ENCODE measurements at regions not wholly inside any gene's neighbourhood (a gene's known extent, or its start where the extent isn't known, plus 50 kb on each side); places are given as distances from the start of the nearest gene placed in this dataset.
"Not testable (repeated sequence)": the region's sequence is repeated elsewhere in the genome, so short reads cannot be mapped to it uniquely, and the experiment has no call there.

DNA sequence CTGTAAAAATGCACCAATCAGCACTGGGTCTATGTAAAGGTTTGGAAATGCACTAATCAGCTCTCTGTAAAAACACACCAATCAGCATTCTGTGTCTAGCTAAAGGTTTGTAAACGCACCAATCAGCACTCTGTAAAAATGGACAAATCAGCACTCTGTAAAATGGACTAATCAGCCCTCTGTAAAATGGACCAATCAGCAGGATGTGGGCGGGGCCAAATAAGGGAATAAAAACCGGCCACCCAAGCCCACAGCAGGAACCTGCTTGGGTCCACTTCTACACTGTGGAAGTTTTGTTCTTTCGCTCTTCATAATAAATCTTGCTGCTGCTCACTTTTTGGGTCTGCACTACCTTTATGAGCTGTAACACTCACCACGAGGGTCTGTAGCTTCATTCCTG is 101.0 kb downstream of the SMC2 start:
- not testable (repeated sequence) for H3K27ac Mint-ChIP-seq; H3K4me1 Mint-ChIP-seq; DNase-seq; ATAC-seq (ENCODE audit: low read depth in 2 of 2); H3K27me3 Mint-ChIP-seq; H3K4me3 Mint-ChIP-seq; H3K36me3 Mint-ChIP-seq
- H3K9me3 Mint-ChIP-seq = peaks cover 0 to 15% (median 8%) of the 10 kb centered on the region in 7 donors

DNA sequence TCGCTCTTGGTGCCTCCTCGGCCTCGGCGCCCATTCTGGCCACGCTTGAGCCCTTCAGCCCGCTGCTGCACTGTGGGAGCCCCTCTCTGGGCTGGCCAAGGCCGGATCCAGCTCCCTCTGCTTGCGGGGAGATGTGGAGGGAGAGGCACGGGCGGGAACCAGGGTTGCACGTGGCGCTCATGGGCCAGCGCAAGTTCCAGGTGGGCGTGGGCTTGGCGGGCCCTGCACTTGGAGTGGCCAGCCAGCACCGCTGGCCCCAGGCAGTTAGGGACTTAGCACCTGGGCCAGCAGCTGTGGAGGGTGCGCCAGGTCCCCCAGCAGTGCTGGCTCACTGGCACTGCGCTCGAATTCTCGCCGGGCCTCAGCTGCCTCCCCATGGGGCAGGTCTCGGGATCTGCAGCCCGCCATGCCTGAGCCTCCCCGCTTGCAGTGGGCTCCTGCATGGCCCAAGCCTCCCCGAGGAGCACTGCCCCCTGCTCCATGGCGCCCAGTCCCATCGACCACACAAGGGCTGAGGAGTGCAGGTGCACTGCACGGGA is 106.4 kb downstream of the SMC2 start:
- H3K36me3 Mint-ChIP-seq = no peaks in the 10 kb centered on the region
- DNase-seq (no peak), ATAC-seq (ENCODE audit: low read depth in 2 of 2) (no peak)
- H3K4me1 Mint-ChIP-seq = no peaks in the 10 kb centered on the region
- no peak overlapping the region for H3K27ac Mint-ChIP-seq
- H3K4me3 Mint-ChIP-seq = no peak overlapping the region
- H3K27me3 Mint-ChIP-seq = no peaks in the 10 kb centered on the region
- H3K9me3 Mint-ChIP-seq = peaks cover 0 to 10% (median 7%) of the 10 kb centered on the region in 7 donors

DNA sequence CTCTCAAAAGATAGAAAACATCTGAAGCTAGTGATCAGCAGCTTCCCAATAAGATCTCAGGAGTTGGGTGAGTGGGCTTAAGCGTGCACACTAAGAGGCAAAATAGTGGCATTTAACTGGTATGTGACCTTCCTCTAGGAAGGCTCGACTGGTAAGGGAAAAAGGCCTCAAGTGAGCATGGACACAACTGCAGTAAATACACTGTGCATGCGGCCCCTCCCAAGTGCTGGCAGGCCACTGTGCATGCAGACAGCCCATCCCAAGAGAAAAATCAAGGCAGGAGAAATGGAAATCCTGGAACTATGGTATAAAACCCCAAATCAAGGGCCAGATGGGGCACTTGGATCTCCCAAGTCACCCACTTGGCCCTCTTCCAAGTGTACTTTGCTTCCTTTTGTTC is 112.7 kb downstream of the SMC2 start:
- Mint-ChIP-seq H3K4me3 (no peak overlapping the region), H3K36me3 (no peaks in the 10 kb centered on the region), H3K4me1 (no peaks in the 10 kb centered on the region), H3K9me3 (peaks cover 0 to 4% (median 0%) of the 10 kb centered on the region in 7 donors), H3K27ac (no peak overlapping the region), H3K27me3 (no peaks in the 10 kb centered on the region)
- no peak for ATAC-seq (ENCODE audit: low read depth in 2 of 2)
- DNase-seq = no peak

- no peak overlapping the region for H3K27ac Mint-ChIP-seq
- ATAC-seq (ENCODE audit: low read depth in 2 of 2) = no peak
Measured at GRCh38 chr9:104209387-104209786, 115.3 kb downstream of the SMC2 start.

GRCh38 chr9:104227108-104227507 is 133.0 kb downstream of the SMC2 start:
- Mint-ChIP-seq H3K27ac (no peak overlapping the region), H3K4me3 (no peak overlapping the region), H3K4me1 (no peaks in the 10 kb centered on the region), H3K36me3 (no peaks in the 10 kb centered on the region), H3K9me3 (peaks cover 0 to under 1% (median 0%) of the 10 kb centered on the region in 7 donors), H3K27me3 (no peaks in the 10 kb centered on the region)
- DNase-seq = no peak
- no peak for ATAC-seq (ENCODE audit: low read depth in 2 of 2)

More at GRCh38 chr9:104209387-104209786, 115.3 kb downstream of the SMC2 start:
- H3K4me1 Mint-ChIP-seq = no peaks in the 10 kb centered on the region
- H3K27me3 Mint-ChIP-seq = no peaks in the 10 kb centered on the region
- no peak for DNase-seq
- no peak overlapping the region for H3K4me3 Mint-ChIP-seq
- H3K9me3 Mint-ChIP-seq = peaks cover 0 to 20% (median 7%) of the 10 kb centered on the region in 7 donors
- H3K36me3 Mint-ChIP-seq = no peaks in the 10 kb centered on the region

GRCh38 chr9:104232781-104233341 is 138.8 kb downstream of the SMC2 start:
- H3K4me1 Mint-ChIP-seq = no peaks in the 10 kb centered on the region
- H3K27ac Mint-ChIP-seq = no peak overlapping the region
- no peaks in the 10 kb centered on the region for H3K27me3 Mint-ChIP-seq
- no peaks in the 10 kb centered on the region for H3K36me3 Mint-ChIP-seq
- no peak overlapping the region for H3K4me3 Mint-ChIP-seq
- DNase-seq (no peak), ATAC-seq (ENCODE audit: low read depth in 2 of 2) (no peak)
- H3K9me3 Mint-ChIP-seq = peaks cover 0 to 9% (median 3%) of the 10 kb centered on the region in 7 donors

- Mint-ChIP-seq H3K4me3 (no peak overlapping the region), H3K27me3 (no peaks in the 10 kb centered on the region), H3K4me1 (no peaks in the 10 kb centered on the region), H3K9me3 (peaks cover 0 to 9% (median 3%) of the 10 kb centered on the region in 7 donors), H3K36me3 (no peaks in the 10 kb centered on the region), H3K27ac (no peak overlapping the region)
- ATAC-seq (ENCODE audit: low read depth in 2 of 2) (no peak), DNase-seq (no peak)
Measured at GRCh38 chr9:104233366-104233765, 139.3 kb downstream of the SMC2 start.

- H3K9me3 Mint-ChIP-seq; DNase-seq; H3K27me3 Mint-ChIP-seq; H3K36me3 Mint-ChIP-seq; H3K4me1 Mint-ChIP-seq; ATAC-seq (ENCODE audit: low read depth in 2 of 2); H3K4me3 Mint-ChIP-seq; H3K27ac Mint-ChIP-seq: not testable (repeated sequence)
Measured at GRCh38 chr9:104234632-104235337, 140.7 kb downstream of the SMC2 start.

DNA sequence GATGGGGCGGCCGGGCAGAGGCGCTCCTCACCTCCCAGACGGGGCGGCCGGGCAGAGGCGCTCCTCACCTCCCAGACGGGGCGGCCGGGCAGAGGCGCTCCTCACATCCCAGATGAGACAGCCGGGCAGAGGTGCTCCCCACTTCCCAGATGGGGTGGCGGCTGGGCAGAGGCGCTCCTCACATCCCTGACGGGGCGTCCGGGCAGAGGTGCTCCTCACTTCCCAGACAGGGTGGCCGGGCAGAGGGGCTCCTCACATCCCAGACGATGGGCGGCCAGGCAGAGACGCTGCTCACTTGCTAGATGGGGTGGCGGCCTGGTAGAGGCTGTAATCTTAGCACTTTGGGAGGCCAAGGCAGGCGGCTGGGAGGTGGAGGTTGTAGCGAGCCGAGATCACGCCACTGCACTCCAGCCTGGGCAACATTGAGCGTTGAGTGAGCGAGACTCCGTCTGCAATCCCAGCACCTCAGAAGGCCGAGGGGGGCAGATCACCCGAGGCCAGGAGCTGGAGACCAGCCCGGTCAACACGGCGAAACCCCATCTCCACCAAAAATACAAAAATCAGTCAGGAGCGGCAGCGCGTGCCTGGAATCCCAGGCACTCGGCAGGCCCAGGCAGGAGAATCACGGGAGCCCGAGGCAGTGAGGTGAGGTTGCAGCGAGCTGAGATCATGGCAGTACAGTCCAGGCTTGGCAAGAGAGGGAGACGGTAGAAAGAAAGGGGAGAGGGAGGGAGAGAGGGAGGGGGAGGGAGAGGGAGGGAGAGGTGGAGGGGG is 141.4 kb downstream of the SMC2 start:
- ATAC-seq (ENCODE audit: low read depth in 2 of 2); DNase-seq; H3K36me3 Mint-ChIP-seq; H3K4me3 Mint-ChIP-seq; H3K4me1 Mint-ChIP-seq; H3K9me3 Mint-ChIP-seq; H3K27me3 Mint-ChIP-seq: not testable (repeated sequence)
- H3K27ac Mint-ChIP-seq = peak overlapping the region in 1 of 6 donors; percentile 83

DNA sequence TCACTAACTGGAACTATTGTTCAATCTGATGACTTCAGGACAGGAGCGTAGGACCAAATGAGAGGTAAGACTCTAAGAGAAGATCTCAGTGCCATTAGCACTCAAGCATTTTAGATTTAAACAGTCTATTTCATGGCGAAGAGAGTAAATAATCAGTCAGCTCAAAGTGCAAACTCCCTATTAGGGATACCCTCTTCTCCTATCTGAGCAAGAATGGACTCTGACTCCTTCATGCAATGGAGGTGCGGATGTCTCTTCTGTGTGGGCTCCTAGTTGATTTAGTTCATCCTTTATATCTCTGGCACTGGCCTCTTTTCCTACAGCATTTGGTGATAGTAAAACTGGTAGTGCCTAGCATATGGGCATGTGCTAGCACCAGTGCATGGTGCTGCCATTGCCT is 144.6 kb downstream of the SMC2 start:
- Mint-ChIP-seq H3K27me3 (no peaks in the 10 kb centered on the region), H3K27ac (no peak overlapping the region), H3K36me3 (no peaks in the 10 kb centered on the region), H3K9me3 (peaks cover 0 to 9% (median 4%) of the 10 kb centered on the region in 7 donors), H3K4me1 (no peaks in the 10 kb centered on the region), H3K4me3 (no peak overlapping the region)
- ATAC-seq (ENCODE audit: low read depth in 2 of 2) (no peak), DNase-seq (no peak)

DNA sequence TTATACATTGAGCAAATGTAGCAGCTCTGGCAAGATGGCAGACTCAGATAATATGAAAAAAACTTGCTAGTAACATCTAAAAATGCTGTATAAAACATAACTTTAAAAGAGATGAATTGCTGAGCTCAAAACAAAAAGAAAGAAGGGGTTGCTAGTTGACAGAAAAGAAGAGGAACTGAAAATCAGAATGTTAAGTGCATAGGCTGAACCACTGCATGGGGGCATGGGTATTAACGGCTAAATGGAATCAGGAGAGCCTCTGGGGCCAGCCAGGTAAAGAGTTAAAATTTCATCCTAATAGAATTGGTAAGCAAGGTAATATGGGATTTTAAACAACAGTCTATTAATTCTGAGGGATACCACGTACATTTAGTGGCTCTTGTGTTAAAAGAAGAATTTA is 146.8 kb downstream of the SMC2 start:
- no peak for DNase-seq
- no peak for ATAC-seq (ENCODE audit: low read depth in 2 of 2)
- Mint-ChIP-seq H3K4me1 (no peaks in the 10 kb centered on the region), H3K27me3 (no peaks in the 10 kb centered on the region), H3K9me3 (peaks cover 0 to 9% (median 4%) of the 10 kb centered on the region in 7 donors), H3K27ac (no peak overlapping the region), H3K36me3 (no peaks in the 10 kb centered on the region), H3K4me3 (no peak overlapping the region)

DNA sequence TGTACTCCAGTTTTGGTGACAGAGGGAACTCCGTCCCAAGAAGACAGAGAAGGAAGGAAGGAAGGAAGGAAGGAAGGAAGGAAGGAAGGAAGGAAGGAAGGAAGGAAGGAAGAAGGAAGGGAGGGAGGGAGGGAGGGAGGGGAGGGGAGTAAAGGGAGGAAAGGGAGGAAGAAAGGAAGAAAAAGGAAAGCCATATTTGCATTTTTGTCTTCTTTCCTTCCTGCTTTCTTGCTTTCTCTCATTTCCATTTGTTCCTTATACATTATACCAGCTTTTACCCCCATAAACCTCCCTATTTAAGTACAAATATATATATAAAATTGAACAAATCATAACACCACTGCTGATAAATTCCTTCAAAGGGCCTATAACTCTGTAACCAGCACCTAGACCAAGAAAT is 151.8 kb downstream of the SMC2 start:
- ATAC-seq (ENCODE audit: low read depth in 2 of 2) = no peak
- no peak for DNase-seq
- Mint-ChIP-seq H3K36me3 (no peaks in the 10 kb centered on the region), H3K4me1 (no peaks in the 10 kb centered on the region), H3K4me3 (no peak overlapping the region), H3K9me3 (peaks cover 0 to 5% (median 2%) of the 10 kb centered on the region in 7 donors), H3K27me3 (no peaks in the 10 kb centered on the region), H3K27ac (no peak overlapping the region)

DNA sequence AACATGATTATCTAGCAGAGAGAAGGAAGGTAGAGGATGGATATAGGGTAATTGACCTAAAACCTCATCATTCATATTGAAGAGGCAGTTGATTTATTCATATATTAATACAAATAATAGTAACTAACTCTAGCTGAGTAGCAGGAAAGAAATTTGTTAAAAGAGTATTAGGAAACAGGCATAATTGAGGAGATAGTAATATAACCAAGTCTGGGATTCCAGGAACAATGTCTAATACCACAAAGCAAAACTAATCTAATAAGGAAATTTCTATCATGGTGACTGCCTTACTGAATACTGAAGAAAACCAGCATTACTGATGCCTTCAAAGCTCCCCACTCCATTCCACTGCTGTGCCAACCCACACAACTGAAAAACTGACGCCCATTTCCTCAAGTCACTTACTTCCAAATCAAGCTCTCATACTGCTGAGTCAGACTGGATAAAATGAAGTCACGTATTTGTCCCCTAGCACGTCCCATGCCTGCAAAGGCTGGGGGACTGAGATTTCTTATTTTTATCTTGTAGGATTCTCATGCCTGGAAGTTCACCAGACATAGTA is 153.9 kb downstream of the SMC2 start:
- Mint-ChIP-seq H3K4me3 (no peak overlapping the region), H3K9me3 (peaks cover 3 to 13% (median 7%) of the 10 kb centered on the region in 7 donors), H3K4me1 (no peaks in the 10 kb centered on the region), H3K36me3 (no peaks in the 10 kb centered on the region), H3K27ac (no peak overlapping the region), H3K27me3 (no peaks in the 10 kb centered on the region)
- no peak for DNase-seq
- ATAC-seq (ENCODE audit: low read depth in 2 of 2) = no peak

Data from naive B cell (primary cell).